22Rv1 (cell line): ENCODE measurements at regions not wholly inside any gene's neighbourhood (a gene's known extent, or its start where the extent isn't known, plus 50 kb on each side); places are given as distances from the start of the nearest gene placed in this dataset.

Experiments
- H3K27ac ChIP-seq: fragments of 450-650 bp; 2 replicates; pipeline ENCODE4 v1.5.1; 2017
- ZFX ChIP-seq: fragments of 450-650 bp; IDR thresholded peaks from 2 replicates; pipeline ENCODE4 v1.6.1; 2017; ENCODE audit warnings: antibody characterized with exemption, borderline replicate concordance
- TF ChIP-seq, protein P1 (sequence below): fragments of 450-650 bp; IDR thresholded peaks from 2 replicates; pipeline ENCODE4 v1.5.1; 2017; ENCODE audit warnings: mild to moderate bottlenecking

DNA sequence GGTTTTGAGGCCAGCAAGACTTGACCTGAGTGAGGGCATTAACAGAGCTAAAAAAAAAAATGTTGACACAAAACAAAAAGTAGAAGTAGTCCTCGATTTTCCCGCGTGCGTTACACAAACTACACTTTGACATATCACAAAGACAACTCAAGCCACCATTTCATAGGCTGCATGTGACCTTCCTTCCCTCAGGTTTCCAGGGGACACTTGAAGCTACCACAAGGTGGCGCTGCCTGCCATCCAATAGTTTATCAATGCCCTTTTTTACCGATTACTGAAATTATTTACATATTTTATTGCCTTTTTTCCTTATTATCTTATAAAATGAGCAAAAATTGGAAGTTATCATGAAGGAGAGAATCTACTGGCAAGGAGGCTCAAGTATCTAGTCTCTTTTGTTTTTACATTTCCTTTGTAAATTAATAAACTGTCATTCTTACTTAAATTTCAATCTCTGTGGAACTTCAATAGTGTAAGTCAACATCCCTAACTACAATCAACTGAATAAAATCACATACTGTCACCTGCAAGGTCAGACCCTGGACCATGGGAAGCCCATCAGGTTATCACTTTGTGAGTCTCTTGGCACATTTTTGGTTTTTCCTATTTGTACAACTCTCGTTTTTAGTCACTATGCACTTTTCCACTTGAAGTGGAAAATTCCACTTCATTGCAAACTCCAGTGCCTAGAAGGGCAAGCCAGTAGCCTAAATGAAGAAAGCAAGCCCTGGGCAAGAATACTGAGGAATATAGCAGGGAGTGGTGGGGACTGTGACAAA, 84.6 kb upstream of the CPSF6 start:
- no peak for TF ChIP-seq ZFX
- TF ChIP-seq, protein P1, sequence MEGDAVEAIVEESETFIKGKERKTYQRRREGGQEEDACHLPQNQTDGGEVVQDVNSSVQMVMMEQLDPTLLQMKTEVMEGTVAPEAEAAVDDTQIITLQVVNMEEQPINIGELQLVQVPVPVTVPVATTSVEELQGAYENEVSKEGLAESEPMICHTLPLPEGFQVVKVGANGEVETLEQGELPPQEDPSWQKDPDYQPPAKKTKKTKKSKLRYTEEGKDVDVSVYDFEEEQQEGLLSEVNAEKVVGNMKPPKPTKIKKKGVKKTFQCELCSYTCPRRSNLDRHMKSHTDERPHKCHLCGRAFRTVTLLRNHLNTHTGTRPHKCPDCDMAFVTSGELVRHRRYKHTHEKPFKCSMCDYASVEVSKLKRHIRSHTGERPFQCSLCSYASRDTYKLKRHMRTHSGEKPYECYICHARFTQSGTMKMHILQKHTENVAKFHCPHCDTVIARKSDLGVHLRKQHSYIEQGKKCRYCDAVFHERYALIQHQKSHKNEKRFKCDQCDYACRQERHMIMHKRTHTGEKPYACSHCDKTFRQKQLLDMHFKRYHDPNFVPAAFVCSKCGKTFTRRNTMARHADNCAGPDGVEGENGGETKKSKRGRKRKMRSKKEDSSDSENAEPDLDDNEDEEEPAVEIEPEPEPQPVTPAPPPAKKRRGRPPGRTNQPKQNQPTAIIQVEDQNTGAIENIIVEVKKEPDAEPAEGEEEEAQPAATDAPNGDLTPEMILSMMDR, result peak; percentile 100
- no peak overlapping the region for H3K27ac ChIP-seq

DNA sequence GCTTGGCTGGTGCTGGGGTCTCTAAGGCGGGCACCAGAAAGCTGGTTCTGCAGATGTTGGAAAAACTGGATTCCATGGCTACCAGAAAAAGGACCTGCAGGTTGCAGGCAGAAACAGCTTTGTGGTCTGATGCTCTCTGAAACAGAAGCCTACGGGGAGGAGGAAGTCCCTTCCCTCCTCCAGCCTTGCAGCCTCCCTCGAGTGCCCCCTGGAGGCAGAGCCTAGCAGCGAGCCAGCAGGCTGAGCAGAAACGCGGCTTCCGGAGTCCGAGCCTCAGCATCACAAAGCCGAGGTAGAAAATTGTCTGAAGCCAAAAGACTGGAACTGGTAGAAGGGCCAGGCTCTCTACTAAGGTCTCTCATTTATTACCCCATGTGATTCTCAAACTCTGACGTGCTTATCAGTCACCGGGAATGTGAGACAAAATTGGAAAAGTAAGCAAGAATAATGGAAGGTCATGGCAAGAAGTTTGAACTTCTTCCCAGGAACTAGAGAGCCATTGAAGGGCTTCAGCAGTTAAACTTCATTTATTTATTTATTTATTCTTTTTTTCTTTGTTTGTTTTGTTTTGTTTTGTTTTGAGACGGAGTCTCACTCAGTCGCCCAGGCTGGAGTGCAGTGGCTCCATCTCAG, 82.2 kb upstream of the CPSF6 start:
- TF ChIP-seq, protein P1, result peak; percentile 100
- no peak for TF ChIP-seq ZFX
- H3K27ac ChIP-seq, result no peak overlapping the region

DNA sequence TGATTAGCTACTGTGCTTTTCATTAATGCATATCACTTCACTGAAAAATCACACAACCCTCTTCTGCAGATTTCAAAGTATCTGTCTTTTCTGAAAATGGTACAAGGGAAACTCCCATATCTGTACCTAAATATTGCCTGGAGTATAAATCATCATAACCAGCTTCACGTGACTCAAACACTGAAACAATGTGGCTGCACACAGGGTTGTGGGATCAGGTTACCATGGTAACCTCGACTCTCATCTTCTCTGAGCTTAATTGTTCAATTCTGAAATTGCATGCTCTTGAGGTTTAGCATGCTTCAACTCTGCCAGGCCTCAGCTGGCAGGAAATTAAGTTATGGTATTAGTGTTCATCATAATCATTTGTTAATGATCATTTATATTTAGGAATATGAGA, 77.5 kb upstream of the CPSF6 start:
- H3K27ac ChIP-seq, result no peak overlapping the region
- TF ChIP-seq, protein P1, result no peak
- TF ChIP-seq ZFX, result no peak

DNA sequence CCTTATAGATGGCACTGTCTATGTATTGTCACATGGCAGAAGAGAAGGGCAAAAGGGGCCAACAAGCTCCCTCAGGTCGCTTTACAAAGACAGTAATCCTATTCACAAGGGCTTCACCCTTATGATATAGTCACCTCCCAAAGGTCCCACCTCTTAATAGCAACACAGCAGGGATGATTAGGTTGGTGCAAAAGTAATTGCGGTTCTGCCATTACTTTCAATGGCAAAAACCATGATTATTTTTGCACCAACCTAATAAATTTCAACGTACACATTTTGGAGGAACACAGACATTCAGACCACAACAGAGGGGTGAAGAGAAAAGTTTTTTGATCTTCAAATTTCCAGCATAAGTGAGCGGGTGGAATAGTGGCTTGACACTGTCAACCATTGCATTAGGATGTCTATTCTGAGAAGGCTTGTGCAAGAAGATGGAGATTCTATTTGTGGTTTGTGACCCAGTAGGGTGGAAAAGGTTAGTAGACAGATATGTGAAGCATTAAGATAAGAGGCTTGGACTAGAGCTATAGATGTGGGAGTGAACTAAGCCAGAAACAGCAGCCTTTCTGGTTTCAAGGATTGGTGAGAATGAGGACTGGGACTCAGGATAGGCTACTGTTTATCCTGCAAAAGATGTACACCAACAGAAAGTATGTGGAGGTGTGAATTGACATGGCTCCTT, 75.5 kb upstream of the CPSF6 start:
- no peak for TF ChIP-seq ZFX
- TF ChIP-seq, protein P1, result no peak
- no peak overlapping the region for H3K27ac ChIP-seq

DNA sequence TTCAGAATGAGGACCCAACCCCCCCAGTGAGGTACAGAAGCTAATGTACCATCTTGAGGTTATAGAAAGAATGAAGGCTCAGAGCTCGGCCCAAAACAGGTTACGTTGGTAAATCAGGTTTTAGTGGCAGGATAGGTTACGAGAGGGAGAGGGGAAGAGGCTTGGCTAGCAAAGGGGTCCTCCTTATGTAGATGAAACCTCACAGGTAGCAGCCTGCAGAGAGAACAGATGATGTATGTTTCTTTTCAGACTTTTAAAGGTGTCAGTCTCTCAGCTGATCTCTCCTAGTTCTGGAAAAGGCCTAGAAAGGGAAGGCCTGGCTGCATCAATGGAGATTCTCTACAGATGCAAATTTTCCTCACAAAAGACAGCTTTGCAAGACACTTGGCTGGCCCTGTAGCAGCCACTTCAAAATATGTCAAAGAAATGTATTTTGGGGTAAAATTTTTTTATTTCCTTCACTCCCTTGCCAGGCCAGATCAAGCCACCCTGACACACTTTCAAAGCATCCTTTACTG, 71.7 kb upstream of the CPSF6 start:
- no peak overlapping the region for H3K27ac ChIP-seq
- no peak for TF ChIP-seq ZFX
- TF ChIP-seq, protein P1, result no peak

DNA sequence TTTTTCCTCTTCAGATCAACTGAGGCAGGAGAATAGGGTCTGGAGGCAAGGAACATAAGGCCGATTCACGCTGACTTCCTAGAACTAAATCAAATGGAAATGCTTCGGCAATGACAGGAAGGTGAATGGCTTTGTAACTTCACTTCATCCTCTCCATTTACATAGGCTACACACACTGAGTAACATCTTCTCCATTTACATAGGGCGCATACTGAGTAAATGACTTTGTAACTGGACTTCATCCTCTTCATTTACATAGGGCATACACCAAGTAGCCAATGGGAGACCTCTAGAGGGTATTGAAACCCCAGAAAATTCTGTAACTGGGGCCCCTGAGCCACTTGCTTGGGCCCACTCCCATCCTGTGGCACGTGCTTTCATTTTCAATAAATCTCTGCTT, 71.0 kb upstream of the CPSF6 start:
- TF ChIP-seq ZFX, result no peak
- TF ChIP-seq, protein P1, result no peak
- no peak overlapping the region for H3K27ac ChIP-seq

DNA sequence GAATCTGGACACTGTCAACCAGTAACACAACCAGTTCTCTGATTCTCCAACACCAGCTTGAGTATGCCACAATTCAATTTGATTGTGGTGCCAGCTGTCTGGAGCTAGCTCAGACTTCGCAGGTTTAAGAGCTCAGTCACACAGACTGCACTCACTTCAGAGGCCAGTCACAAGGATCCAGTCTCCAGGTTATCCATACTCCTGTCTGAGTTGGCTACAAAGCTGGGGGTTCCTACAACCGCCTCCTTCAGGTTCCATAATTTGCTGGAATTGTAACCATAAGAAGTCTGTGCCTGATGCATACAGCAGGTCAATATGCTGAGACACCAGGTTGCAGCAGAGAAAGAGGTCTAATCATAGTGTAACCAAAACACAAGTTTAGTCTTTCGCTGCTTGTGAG, 70.5 kb upstream of the CPSF6 start:
- no peak overlapping the region for H3K27ac ChIP-seq
- TF ChIP-seq, protein P1, result no peak
- TF ChIP-seq ZFX, result no peak
